DOHH2 (cell line): ENCODE measurements at regions not wholly inside any gene's neighbourhood (a gene's known extent, or its start where the extent isn't known, plus 50 kb on each side); places are given as distances from the start of the nearest gene placed in this dataset.

Experiments
- H3F3A ChIP-seq: fragments of 200-600 bp; sonication (generic), shearing (Covaris generic); 2 replicates; pipeline ENCODE4 v1.6.0; 2016; ENCODE audit warnings: antibody characterized with exemption, mild to moderate bottlenecking; ENCODE audit not compliant: control insufficient read depth, insufficient read depth
- H3K27ac ChIP-seq: fragments of 200-600 bp; sonication (generic); 2 replicates; pipeline ENCODE4 v1.5.1; 2014; ENCODE audit warnings: low read depth, mild to moderate bottlenecking, low read length, moderate library complexity
- H3K27me3 ChIP-seq: fragments of 200-600 bp; sonication (generic); 2 replicates; pipeline ENCODE4 v1.6.1; 2014; ENCODE audit warnings: mild to moderate bottlenecking, low read length, mixed read lengths; ENCODE audit not compliant: control insufficient read depth
- H3K36me3 ChIP-seq: fragments of 200-600 bp; sonication (generic); 2 replicates; pipeline ENCODE4 v1.6.1; 2014; ENCODE audit warnings: mild to moderate bottlenecking, low read length, moderate library complexity, mixed read lengths; ENCODE audit not compliant: control insufficient read depth
- H3K4me1 ChIP-seq: fragments of 200-600 bp; sonication (generic); 2 replicates; pipeline ENCODE4 v1.6.1; 2014; ENCODE audit warnings: mild to moderate bottlenecking, low read length, mixed read lengths; ENCODE audit not compliant: control insufficient read depth
- H3K4me2 ChIP-seq: fragments of 200-600 bp; sonication (generic); 2 replicates; pipeline ENCODE4 v1.6.0; 2014; ENCODE audit warnings: mild to moderate bottlenecking, low read length, moderate library complexity
- H3K4me3 ChIP-seq: fragments of 200-600 bp; sonication (generic); 2 replicates; pipeline ENCODE4 v1.5.1; 2014; ENCODE audit warnings: mild to moderate bottlenecking, low read length, mixed read lengths
- H3K79me2 ChIP-seq: fragments of 200-600 bp; sonication (generic); 2 replicates; pipeline ENCODE4 v1.6.1; 2014; ENCODE audit warnings: mild to moderate bottlenecking, low read length, mixed read lengths; ENCODE audit not compliant: control insufficient read depth
- H3K9me2 ChIP-seq: fragments of 200-600 bp; sonication (generic); replicated peaks from 2 replicates; pipeline ENCODE4 v1.6.1; 2014; ENCODE audit warnings: mild to moderate bottlenecking, low read length, mixed read lengths; ENCODE audit not compliant: control insufficient read depth
- H3K9me3 ChIP-seq: fragments of 200-600 bp; sonication (generic); 2 replicates; pipeline ENCODE4 v1.6.1; 2014; ENCODE audit warnings: antibody characterized with exemption, low read length, mixed read lengths; ENCODE audit not compliant: control insufficient read depth, insufficient read depth
- H4K20me1 ChIP-seq: fragments of 200-600 bp; sonication (generic); 2 replicates; pipeline ENCODE4 v1.6.0; 2014; ENCODE audit warnings: low read depth, mild to moderate bottlenecking, antibody characterized with exemption, low read length, moderate library complexity; ENCODE audit not compliant: control insufficient read depth, insufficient read depth
- EZH2phosphoT487 ChIP-seq: fragments of 200-600 bp; sonication (generic); IDR thresholded peaks from 2 replicates; pipeline ENCODE4 v1.6.1; 2017; ENCODE audit warnings: borderline replicate concordance, mild to moderate bottlenecking, antibody characterized with exemption, low read length, moderate library complexity, mixed read lengths
- TF ChIP-seq, protein P1 (sequence below): fragments of 200-600 bp; sonication (generic); IDR thresholded peaks from one replicate; pipeline ENCODE4 v1.5.1; 2014; ENCODE audit warnings: antibody characterized with exemption, mild to moderate bottlenecking, low read depth, low read length; ENCODE audit not compliant: poor library complexity, severe bottlenecking

DNA sequence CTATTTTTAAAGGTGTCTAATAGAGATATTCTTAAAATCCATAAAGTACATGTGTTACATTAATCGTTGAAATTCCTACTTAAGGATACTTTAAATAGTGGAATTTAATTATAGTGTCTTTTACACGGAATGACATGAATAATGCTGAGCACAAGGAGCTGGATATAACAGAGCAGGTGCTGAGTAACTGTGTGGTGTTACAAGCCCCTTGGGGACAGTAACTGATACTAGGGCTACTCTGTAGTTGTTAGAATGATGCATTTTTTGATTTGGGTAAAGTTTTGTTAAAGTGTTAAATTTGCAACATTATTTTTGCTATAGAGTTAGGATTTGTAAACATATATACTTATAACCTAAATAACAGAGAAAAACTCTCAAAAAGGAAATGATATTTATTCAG lies 1496.1 kb downstream of the OTOL1 start:
- Histone ChIP-seq H3K36me3 (no peaks in the 10 kb centered on the region), H3F3A (no peaks in the 10 kb centered on the region), H3K4me3 (no peak overlapping the region), H3K79me2 (no peaks in the 10 kb centered on the region), H3K27me3 (no peaks in the 10 kb centered on the region), H3K9me3 (no peaks in the 10 kb centered on the region), H3K4me2 (no peak overlapping the region), H4K20me1 (no peaks in the 10 kb centered on the region), H3K9me2 (no peaks in the 10 kb centered on the region), H3K27ac (no peak overlapping the region), H3K4me1 (no peaks in the 10 kb centered on the region)
- TF ChIP-seq, protein P1, sequence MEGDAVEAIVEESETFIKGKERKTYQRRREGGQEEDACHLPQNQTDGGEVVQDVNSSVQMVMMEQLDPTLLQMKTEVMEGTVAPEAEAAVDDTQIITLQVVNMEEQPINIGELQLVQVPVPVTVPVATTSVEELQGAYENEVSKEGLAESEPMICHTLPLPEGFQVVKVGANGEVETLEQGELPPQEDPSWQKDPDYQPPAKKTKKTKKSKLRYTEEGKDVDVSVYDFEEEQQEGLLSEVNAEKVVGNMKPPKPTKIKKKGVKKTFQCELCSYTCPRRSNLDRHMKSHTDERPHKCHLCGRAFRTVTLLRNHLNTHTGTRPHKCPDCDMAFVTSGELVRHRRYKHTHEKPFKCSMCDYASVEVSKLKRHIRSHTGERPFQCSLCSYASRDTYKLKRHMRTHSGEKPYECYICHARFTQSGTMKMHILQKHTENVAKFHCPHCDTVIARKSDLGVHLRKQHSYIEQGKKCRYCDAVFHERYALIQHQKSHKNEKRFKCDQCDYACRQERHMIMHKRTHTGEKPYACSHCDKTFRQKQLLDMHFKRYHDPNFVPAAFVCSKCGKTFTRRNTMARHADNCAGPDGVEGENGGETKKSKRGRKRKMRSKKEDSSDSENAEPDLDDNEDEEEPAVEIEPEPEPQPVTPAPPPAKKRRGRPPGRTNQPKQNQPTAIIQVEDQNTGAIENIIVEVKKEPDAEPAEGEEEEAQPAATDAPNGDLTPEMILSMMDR: no peak
- no peak for TF ChIP-seq EZH2phosphoT487

DNA sequence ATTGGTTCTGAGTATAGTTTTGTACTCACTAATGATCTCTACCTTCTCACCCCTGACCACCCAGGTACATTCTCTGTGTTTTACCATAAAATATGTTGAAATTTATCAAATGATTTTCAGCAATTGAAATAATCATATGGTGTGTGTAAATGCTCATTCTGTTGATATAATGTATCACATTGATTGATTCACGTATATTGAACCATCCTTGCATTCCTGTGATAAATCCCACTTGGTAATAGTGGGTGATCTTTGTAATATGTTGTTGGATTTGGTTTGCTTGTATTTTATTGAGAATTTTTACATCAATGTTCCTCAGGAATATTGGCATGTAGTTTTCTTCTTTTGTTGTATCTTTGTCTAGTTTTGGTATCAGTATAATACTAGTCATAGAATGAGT lies 1497.6 kb downstream of the OTOL1 start:
- no peak overlapping the region for H3K4me3 ChIP-seq
- TF ChIP-seq, protein P1: no peak
- no peak for TF ChIP-seq EZH2phosphoT487

DNA sequence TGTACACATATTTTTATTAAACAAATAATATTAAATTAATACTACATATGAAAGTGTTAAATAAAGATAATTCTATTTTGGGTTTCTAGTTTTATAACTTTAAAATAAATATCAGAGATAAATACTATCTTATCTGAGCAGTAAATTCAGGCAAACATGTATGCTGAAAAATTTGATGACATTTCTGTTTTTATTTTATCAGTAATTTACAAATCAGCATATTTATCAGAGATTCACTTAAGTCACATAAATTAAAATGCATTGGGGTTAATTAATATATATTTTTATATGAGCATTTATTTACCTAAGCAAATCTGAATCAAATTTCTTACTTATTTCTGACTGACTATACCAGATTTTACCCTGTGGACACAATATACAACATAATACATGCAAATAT lies 1499.8 kb downstream of the OTOL1 start:
- Histone ChIP-seq H3K9me2 (no peaks in the 10 kb centered on the region), H3K4me1 (no peaks in the 10 kb centered on the region), H3K27me3 (no peaks in the 10 kb centered on the region), H3K27ac (no peak overlapping the region), H3K36me3 (no peaks in the 10 kb centered on the region), H4K20me1 (no peaks in the 10 kb centered on the region), H3K4me3 (no peak overlapping the region), H3F3A (no peaks in the 10 kb centered on the region), H3K9me3 (no peaks in the 10 kb centered on the region), H3K4me2 (no peak overlapping the region), H3K79me2 (no peaks in the 10 kb centered on the region)
- TF ChIP-seq, protein P1: no peak
- no peak for TF ChIP-seq EZH2phosphoT487

More for the DNA sequence above, 1497.6 kb downstream of the OTOL1 start:
- no peaks in the 10 kb centered on the region for H4K20me1 ChIP-seq
- H3K4me1 ChIP-seq: no peaks in the 10 kb centered on the region
- H3K36me3 ChIP-seq: no peaks in the 10 kb centered on the region
- no peaks in the 10 kb centered on the region for H3K79me2 ChIP-seq
- no peaks in the 10 kb centered on the region for H3F3A ChIP-seq
- no peaks in the 10 kb centered on the region for H3K9me2 ChIP-seq
- no peaks in the 10 kb centered on the region for H3K9me3 ChIP-seq
- H3K4me2 ChIP-seq: no peak overlapping the region
- no peaks in the 10 kb centered on the region for H3K27me3 ChIP-seq
- H3K27ac ChIP-seq: no peak overlapping the region

DNA sequence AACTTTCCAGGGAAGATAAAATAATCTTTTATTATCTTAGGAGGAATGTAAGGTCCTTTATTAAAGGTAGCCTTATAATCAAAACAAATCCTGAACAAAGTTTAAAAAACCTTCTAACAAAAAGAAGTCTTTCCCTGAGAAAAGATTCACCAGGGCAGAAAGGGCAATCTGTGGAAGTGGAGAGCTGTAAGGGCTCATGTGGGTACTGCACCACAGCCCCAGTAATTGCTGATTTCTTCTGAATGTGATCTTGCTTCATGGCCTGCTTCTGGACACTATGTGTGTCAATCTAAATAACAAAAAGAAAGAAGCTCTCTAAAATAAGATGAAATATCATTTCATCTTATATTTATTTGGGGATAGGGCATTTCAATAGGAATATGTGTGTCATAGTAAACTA lies 1501.6 kb downstream of the OTOL1 start:
- no peaks in the 10 kb centered on the region for H3F3A ChIP-seq
- TF ChIP-seq, protein P1: no peak
- TF ChIP-seq EZH2phosphoT487: no peak
- no peaks in the 10 kb centered on the region for H3K36me3 ChIP-seq
- H3K4me3 ChIP-seq: no peak overlapping the region
- H4K20me1 ChIP-seq: no peaks in the 10 kb centered on the region
- H3K79me2 ChIP-seq: no peaks in the 10 kb centered on the region
- no peak overlapping the region for H3K27ac ChIP-seq
- no peaks in the 10 kb centered on the region for H3K4me1 ChIP-seq
- no peaks in the 10 kb centered on the region for H3K27me3 ChIP-seq
- no peaks in the 10 kb centered on the region for H3K9me3 ChIP-seq
- H3K9me2 ChIP-seq: no peaks in the 10 kb centered on the region
- H3K4me2 ChIP-seq: no peak overlapping the region
